Panc1 (cell line): ENCODE measurements at regions not wholly inside any gene's neighbourhood (a gene's known extent, or its start where the extent isn't known, plus 50 kb on each side); places are given as distances from the start of the nearest gene placed in this dataset.

Experiments
- ATAC-seq: fragments of 200-7000 bp; cut with Tn5 transposase; 2 replicates; pipeline ENCODE4 v1.9.1; 2020; ENCODE audit warnings: mild to moderate bottlenecking, moderate library complexity
- BruUV-seq: library from RNA; stranded (reverse); fragments of 400-500 nt; replicated peaks from 2 replicates; lab custom pipeline; 2021; lab: Mats Ljungman, UMichigan
- CTCF ChIA-PET: fragments of 300-600 bp; sonication (Branson Sonifier 250); formaldehyde crosslinking; loops from one replicate; lab custom pipeline; 2022; ENCODE audit warnings: antibody characterized with exemption; lab: Charles Lee
- POLR2A ChIA-PET: fragments of 300-600 bp; sonication (Branson Sonifier 250); formaldehyde crosslinking; loops from one replicate; lab custom pipeline; 2022; ENCODE audit warnings: antibody characterized with exemption; lab: Charles Lee
- DNase-seq: peaks from one replicate; pipeline ENCODE4 v3.0.0-alpha.2; 2010; ENCODE audit warnings: low read depth, low spot score
- H3K27ac ChIP-seq: 2 replicates; pipeline ENCODE4 v1.5.1; 2011; ENCODE audit warnings: mild to moderate bottlenecking, low read length, inconsistent platforms
- H3K27me3 ChIP-seq: fragments of 200-500 bp; sonication (Bioruptor generic); 2 replicates; pipeline ENCODE4 v1.6.0; 2014; ENCODE audit warnings: low read length, inconsistent platforms; ENCODE audit not compliant: control insufficient read depth, insufficient read depth
- H3K36me3 ChIP-seq: fragments of 200-500 bp; sonication (Bioruptor generic); 2 replicates; pipeline ENCODE4 v1.5.1; 2014; ENCODE audit warnings: inconsistent platforms, mild to moderate bottlenecking, low read length, moderate library complexity; ENCODE audit not compliant: control insufficient read depth, insufficient read depth
- H3K4me1 ChIP-seq: 2 replicates; pipeline ENCODE4 v1.5.1; 2011; ENCODE audit warnings: inconsistent platforms, mild to moderate bottlenecking, low read length, moderate library complexity; ENCODE audit not compliant: control insufficient read depth, insufficient read depth
- H3K4me3 ChIP-seq, 2 experiments: 2 replicates each; pipeline ENCODE4 v1.5.1; 2011 to 2012; ENCODE audit warnings: low read depth in 2 of 2, low read length in 2 of 2, mild to moderate bottlenecking in 2 of 2, inconsistent platforms in 1 of 2, moderate library complexity in 1 of 2
- H3K9me3 ChIP-seq: fragments of 200-500 bp; sonication (Bioruptor generic); 2 replicates; pipeline ENCODE4 v1.5.1; 2014; ENCODE audit warnings: low read depth, mild to moderate bottlenecking, inconsistent platforms, low read length, moderate library complexity; ENCODE audit not compliant: control insufficient read depth, insufficient read depth
- POLR2AphosphoS5 ChIP-seq: IDR thresholded peaks from 2 replicates; pipeline ENCODE4 v1.6.1; 2012; ENCODE audit warnings: mild to moderate bottlenecking, low read depth, low read length, moderate library complexity
- REST ChIP-seq, 2 experiments: IDR thresholded peaks; 2 replicates each; pipeline ENCODE4 v1.6.1; 2011 to 2012; ENCODE audit warnings: low read depth in 2 of 2, control low read depth in 1 of 2, low read length in 1 of 2, mild to moderate bottlenecking in 1 of 2, moderate library complexity in 1 of 2; ENCODE audit not compliant: insufficient read depth in 1 of 2
- SIN3A ChIP-seq: IDR thresholded peaks from 2 replicates; pipeline ENCODE4 v1.6.1; 2012; ENCODE audit warnings: low read depth, mild to moderate bottlenecking, low read length, moderate library complexity, borderline replicate concordance; ENCODE audit not compliant: insufficient read depth
- TCF7L2 ChIP-seq: IDR thresholded peaks from 2 replicates; pipeline ENCODE4 v1.6.1; 2011; ENCODE audit warnings: mild to moderate bottlenecking, low read depth, low read length, inconsistent platforms
- in situ Hi-C: cut with HindIII; loops from 2 replicates; pipeline ENCODE4 v1.10.0; 2016; ENCODE audit warnings: low sequenced_read_pairs, low pct_unique_long_range_greater_than_20kb
- intact Hi-C: fragments of 100-400 bp; cut with micrococcal nuclease; formaldehyde crosslinking; loops from one replicate; pipeline ENCODE4 v1.10.0; 2022; ENCODE audit not compliant: unreplicated experiment
- TF ChIP-seq, protein P1 (sequence below): fragments of 450-650 bp; IDR thresholded peaks from 2 replicates; pipeline ENCODE4 v1.5.1; 2017; ENCODE audit warnings: mild to moderate bottlenecking

GRCh38 chr13:72023895-72024294, 156.9 kb upstream of the DACH1 start:
- Histone ChIP-seq H3K27ac (no peak overlapping the region), H3K4me3 (no peak overlapping the region), H3K36me3 (no peaks in the 10 kb centered on the region), H3K4me1 (no peaks in the 10 kb centered on the region), H3K9me3 (no peaks in the 10 kb centered on the region), H3K27me3 (no peaks in the 10 kb centered on the region)
- intact Hi-C loops (no loop called here), in situ Hi-C loops (no loop called here)
- TF ChIP-seq REST (IDR thresholded peaks at IDR 0.05; ENCODE audit: insufficient read depth in 1 of 2, low read depth in 2 of 2, low read length in 1 of 2): no peak
- TF ChIP-seq, protein P1, sequence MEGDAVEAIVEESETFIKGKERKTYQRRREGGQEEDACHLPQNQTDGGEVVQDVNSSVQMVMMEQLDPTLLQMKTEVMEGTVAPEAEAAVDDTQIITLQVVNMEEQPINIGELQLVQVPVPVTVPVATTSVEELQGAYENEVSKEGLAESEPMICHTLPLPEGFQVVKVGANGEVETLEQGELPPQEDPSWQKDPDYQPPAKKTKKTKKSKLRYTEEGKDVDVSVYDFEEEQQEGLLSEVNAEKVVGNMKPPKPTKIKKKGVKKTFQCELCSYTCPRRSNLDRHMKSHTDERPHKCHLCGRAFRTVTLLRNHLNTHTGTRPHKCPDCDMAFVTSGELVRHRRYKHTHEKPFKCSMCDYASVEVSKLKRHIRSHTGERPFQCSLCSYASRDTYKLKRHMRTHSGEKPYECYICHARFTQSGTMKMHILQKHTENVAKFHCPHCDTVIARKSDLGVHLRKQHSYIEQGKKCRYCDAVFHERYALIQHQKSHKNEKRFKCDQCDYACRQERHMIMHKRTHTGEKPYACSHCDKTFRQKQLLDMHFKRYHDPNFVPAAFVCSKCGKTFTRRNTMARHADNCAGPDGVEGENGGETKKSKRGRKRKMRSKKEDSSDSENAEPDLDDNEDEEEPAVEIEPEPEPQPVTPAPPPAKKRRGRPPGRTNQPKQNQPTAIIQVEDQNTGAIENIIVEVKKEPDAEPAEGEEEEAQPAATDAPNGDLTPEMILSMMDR: no peak
- no peak for TF ChIP-seq POLR2AphosphoS5
- TF ChIP-seq TCF7L2: no peak
- no peak for TF ChIP-seq SIN3A
- DNase-seq: no peak
- BruUV-seq: no TSS peak
- no peak for ATAC-seq
- POLR2A ChIA-PET: no interaction called here
- CTCF ChIA-PET: no interaction called here

- ChIA-PET CTCF (no interaction called here), POLR2A (no interaction called here)
- no peaks in the 10 kb centered on the region for H3K27me3 ChIP-seq
- no peaks in the 10 kb centered on the region for H3K9me3 ChIP-seq
- DNase-seq (no peak), ATAC-seq (no peak)
- H3K36me3 ChIP-seq: no peaks in the 10 kb centered on the region
- intact Hi-C loops: no loop called here
- no peak overlapping the region for H3K27ac ChIP-seq
- no peak for TF ChIP-seq SIN3A
- no peak for TF ChIP-seq POLR2AphosphoS5
- TF ChIP-seq, protein P1: no peak
- TF ChIP-seq REST (IDR thresholded peaks at IDR 0.05; ENCODE audit: insufficient read depth in 1 of 2, low read depth in 2 of 2, low read length in 1 of 2): no peak
- no peak for TF ChIP-seq TCF7L2
- no peaks in the 10 kb centered on the region for H3K4me1 ChIP-seq
- no peak overlapping the region for H3K4me3 ChIP-seq
- in situ Hi-C loops: no loop called here
- no TSS peak for BruUV-seq
Observed at GRCh38 chr13:72005455-72005854, 138.5 kb upstream of the DACH1 start.
